Mucosa of gallbladder (tissue), 1 donor: ENCODE measurements at regions not wholly inside any gene's neighbourhood (a gene's known extent, or its start where the extent isn't known, plus 50 kb on each side); places are given as distances from the start of the nearest gene placed in this dataset.
"Not testable (repeated sequence)": the region's sequence is repeated elsewhere in the genome, so short reads cannot be mapped to it uniquely, and the experiment has no call there.

Experiments
- DNase-seq: peaks from one replicate; pipeline ENCODE4 v3.0.0-alpha.2; 2020; ENCODE audit warnings: low spot score
- donor health status: DM: no; HTN: no; CAD: no.

DNA sequence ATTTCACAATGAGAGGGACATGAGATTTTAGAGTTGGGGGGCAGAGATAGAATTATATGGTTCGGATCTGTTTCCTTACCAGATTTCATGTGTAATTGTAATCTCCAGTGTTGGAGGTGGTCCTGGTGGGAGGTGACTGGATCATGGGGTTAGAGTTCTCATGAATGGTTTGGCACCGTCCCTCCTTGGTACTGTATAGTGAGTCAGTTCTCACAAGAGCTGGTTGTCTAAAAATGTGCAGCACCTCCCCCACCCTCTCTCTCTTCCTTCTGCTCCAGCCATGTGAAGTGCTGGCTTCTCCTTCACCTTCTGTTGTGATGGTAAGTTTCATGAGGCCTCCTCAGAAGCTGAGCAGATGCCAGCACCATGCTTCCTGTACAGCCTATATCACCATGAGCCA, 138.1 kb downstream of the SCG2 start:
- no peak for DNase-seq

DNA sequence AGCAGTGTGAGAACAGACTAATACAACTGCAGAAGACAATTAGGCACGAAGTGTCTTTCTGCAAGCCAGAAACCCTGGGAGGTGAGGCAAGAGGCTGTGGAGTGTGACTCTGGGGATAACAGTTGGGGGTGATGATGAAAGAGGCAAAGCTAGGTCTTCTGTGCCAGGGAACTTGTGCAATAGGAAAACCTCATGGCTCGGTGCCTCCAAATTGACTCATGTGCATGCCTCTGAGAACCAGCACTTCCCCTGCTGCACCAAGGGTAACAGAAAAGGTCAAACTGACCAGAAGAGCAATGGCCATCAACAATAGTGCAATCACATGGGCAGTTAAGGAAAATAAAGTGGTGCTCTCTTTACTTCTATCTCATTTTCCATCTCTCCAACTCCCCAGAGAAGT, 136.4 kb downstream of the SCG2 start:
- DNase-seq, result peak; percentile 74

DNA sequence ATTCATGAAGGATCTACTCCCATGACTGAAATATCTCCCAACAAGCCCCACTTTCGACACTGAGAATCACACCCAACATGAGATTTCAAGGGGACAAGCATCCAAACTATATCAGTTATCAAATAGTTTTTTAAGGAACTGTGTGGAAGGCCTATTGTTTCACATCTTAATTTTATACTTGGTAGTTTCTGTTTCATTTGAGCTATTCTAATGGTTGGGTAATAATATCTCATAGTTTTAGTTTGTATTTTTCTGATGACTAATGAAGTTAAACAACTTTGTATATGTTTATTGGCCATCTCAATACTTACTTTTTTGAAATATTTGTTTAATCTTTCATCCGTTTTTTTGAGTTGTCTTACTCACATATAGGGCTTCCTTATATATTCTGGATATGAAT, 135.0 kb downstream of the SCG2 start:
- DNase-seq, result no peak

DNA sequence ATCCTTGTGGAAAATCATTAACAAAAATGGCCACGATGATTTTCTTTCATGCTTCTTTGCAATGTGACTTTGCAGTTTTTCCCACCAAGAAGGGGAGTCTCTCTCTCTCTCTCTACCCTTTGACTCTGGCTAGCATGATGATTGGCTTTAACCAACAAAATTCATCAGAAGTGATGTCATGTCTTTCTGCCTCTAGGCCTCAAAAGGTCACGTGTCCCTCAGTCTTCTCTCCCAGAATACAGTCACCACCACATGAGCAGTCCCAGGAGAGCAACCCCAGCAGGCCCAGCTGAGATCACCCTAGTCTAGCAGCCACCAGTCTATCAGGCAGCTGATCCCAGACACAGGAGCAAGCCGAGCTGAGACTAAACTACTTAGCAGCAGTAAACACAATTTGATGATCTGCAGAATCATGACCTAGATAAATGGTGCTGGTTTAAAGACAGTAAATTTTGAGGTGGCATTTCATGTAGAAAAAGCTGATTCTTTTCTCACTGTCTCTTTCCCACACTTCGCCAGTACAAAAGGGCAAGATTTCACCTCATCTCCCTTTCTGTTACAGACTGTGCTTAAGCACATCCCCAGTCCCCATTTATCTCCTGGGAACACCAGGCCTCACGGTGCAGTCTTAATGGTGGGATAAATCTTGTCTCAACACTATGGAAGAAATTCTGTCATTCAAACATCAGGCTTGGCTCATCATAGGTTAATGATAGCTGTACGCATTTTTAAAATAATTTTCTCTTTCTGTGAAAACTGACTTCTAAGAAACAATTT, 132.7 kb downstream of the SCG2 start:
- peak; percentile 39 for DNase-seq

DNA sequence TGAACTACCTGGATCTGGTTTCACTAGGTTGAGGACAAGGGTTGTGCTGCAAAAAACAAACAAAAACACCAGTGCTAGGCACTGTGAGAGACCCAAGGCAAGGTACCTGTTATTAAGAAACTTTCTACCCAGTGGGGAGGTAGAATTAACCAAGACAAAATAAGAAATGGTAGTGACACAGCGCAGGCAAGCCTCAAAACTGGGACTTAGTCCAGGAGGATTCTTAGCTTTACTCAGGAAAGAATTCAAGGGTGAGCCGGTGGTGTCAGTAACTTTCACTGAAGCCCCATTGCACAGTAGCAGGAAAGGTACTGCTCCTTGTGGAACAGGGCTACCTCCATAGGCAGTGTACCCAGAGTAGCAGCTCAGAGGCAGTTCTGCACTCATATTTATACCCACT, 131.6 kb downstream of the SCG2 start:
- DNase-seq, result no peak

DNA sequence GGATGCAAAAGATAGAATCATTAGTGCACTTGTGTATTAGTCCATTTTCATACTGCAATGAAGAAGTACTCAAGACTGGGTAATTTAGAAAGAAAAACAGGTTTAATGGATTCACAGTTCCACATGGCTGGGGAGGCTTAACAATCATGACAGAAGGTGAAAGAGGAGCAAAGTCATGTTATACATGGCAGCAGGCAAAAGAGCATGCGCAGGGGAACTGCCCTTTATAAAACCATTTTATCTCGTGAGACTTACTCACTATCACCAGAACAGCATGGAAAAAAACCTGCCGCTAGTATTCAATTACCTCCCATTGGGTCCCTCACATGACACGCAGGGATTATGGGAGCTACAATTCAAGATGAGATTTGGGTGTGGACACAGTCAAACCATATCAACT, 129.4 kb downstream of the SCG2 start:
- no peak for DNase-seq

DNA sequence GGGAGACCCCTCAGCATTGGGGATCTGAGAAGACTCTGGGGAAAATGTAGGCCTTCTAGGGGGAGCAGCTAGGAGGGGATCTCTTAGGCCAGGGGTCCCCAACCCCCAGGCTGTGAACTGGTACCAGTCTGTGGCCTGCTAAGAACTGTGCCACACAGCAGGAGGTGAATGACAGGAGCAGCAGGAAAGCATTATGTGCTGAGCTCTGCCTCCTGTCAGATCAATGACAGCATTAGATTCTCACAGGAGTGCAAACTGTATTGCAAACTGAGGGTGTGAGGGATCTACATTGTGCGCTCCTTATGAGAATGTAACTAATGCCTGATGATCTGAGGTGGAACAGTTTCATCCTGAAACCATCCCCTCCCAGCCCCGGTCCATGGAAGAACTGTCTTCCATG, 127.3 kb downstream of the SCG2 start:
- DNase-seq, result no peak

DNA sequence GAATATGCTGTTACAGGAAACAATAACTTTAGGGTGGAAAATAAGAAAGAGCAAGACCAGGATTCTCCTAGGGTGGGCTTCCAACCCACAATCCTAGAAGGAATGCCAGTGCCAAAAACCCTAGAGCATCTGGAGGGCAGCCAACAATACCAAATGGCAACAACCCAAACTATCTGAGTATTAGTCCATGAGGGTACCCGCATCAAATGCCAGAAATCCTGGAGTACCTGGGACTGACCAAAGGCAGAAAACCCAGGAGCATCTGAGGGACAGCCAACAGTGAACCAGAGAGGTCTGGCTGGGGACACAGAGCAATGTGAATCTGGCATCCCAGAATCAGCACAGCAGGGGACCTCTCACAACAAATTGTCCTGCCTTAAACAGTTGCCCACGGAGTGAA, 126.3 kb downstream of the SCG2 start:
- DNase-seq, result no peak

DNA sequence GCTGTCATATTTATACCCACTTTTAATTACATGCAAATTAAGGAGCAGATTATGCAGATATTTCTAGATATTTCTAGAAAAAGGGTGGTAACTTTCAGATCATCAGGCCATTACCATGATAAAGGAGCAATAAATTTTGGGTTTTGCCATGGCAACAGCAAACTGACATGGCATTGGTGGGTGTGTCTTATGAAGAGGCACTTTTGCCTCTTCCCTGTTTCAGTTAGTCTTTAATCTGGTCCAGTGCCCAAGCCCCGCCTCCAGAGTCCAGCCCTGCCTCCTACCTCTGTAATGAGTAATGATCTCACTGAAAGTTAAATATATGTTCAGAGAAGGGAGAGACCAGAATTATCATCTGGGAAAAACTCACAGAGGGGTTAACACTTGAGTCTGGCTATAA, 124.8 kb downstream of the SCG2 start:
- DNase-seq, result no peak

DNA sequence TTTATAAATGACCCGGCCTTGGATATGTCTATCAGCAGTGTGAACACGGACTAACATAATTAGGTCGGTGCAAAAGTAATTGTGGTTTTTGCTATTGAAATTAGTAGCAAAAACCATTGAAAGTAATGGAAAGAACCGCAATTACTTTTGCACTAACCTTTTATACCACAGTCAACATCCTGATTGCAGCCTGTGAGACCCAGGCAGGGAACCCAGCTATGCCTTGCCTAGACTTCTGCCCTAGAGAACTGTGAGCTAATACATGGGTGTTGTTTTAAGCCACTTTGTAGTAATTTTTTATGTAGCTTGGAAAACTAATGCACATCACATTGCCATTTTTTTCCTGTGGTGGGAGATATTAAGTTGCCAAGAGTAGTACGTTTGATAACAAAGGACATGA, 120.7 kb downstream of the SCG2 start:
- DNase-seq, result no peak

DNA sequence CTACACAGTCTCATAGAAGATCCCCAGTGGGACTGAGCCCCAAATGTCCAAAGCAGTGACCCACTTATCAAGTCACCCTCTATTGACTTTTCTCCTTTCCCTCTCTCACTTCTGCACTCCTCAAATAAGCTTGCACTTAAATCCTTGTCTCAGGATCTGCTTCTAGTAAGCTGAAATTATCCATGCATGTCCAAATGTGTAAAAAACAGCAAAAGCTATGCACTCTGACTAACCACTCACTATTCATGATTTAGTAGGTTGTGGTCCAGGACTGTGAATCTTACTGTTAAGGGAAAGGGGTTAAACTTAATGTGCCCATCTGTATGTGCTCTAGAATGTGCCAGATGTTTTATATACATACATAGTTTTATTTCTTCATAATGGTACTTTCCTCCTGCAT, 115.4 kb downstream of the SCG2 start:
- no peak for DNase-seq

DNA sequence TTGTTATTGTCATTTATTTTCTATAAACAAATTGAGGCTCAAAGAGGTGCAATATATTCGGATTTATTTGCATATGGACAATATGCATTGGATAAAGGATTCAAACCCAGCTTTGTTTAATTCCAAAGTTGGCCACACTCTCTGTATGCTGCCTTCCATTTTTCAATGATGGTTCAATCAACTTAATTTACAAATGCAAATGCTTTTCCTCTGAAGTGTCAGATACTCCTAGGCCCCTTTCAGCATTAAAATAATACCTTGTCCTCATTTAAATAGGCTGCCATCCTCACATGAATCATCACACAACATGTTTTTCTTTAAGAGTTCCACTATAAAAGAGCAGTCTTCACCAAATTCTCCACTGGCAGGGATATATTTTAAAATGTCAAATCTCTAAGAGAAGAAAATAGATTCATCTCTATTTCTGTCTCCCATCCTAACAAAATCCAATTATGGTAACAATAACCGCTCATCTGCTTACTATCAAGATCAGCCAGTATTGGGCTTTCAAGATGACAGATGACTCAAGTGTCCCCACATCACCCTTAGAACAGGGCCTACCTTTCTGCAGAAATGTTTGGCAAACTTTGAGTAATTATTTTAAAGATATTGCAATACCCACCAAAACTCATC, 114.8 kb downstream of the SCG2 start:
- DNase-seq, result no peak

DNA sequence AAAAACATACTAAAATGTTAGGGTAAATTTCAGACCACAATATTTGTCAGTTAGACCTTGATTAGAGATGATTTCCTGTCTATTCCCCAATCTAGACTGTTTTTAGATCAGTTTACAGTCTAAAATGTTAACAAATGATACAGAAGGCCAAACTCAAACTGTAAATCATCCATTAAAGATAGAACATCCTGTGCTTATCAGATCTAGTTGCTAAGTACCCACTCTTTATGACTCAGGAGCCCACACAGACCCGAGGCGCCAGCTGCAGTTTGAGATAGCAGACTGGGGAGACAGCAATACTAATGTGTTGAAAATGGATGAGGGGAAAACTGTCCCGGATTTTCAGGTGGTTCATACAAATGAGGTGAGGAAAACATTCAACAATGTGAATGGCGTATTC, 113.3 kb downstream of the SCG2 start:
- no peak for DNase-seq

DNA sequence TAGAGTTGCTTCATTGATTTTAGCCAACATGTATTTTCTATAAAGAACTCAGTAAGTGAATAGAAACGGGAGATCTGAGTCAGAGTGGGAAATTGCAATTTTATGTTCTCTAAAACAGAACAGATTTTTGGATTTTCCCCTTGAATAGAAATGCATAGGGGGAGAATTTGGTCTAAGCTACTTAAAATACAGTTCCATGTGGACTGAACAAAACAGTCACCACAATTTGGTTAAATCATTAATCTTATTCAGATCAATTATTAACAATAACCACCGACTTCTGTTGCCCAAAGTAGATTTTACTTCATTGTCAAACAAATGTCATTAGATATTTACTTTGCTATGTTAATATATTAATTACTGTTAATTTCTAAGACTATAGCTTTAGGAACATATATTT, 107.7 kb downstream of the SCG2 start:
- no peak for DNase-seq

DNA sequence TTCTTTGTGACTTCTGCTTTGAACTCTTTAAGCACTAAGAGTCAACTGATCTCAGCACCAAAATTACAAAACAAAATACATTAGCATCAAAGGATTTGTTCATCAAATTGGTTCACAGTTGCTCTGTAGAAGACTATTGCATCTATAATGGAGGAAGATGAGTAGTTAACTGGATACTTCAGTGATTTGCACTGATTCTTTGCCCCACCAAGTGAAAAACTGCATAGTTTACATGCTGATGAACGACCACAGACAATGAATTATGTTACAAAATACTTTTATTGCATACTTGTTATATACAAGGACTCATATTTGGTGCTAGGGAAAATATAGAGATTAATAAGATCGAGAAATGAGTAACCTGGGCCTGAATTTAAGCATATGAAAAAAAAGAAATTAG, 107.2 kb downstream of the SCG2 start:
- DNase-seq, result no peak

DNA sequence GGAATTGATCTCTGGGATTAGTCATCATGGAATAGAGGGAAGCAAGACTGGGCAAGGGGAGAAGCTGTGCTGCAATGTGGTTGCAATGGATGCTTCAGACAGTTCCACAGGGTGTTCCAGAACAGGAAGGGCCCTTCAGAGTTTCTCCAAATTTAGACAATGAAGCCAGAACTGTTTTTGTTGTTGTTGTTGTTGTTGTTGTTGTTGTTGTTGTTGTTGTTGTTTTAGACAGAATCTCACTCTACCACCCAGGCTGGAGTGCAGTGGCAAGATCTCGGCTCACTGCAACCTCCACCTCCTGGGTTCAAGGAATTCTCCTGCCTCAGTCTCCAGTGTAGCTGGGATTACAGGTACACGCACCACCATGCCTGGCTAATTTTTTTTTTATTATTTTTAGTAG, 105.3 kb downstream of the SCG2 start:
- not testable (repeated sequence) for DNase-seq

DNA sequence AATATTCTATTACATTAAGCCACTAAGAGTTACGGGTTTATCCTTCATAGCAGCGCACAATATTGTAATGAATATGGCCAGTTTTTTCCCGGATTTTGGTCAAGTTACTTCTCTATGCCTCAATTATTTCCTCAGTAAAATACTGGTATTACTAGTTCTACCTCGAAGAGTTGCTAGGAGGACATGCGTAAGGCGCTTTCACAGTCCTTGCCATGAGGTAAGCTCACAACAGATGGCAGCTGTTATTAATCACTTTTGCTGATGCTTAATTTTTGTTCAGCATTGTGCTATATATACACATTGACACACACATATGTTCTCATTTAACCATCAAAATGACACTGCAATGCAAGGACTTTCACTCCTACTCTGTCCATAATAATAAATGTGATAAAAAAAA, 101.5 kb downstream of the SCG2 start:
- no peak for DNase-seq

DNA sequence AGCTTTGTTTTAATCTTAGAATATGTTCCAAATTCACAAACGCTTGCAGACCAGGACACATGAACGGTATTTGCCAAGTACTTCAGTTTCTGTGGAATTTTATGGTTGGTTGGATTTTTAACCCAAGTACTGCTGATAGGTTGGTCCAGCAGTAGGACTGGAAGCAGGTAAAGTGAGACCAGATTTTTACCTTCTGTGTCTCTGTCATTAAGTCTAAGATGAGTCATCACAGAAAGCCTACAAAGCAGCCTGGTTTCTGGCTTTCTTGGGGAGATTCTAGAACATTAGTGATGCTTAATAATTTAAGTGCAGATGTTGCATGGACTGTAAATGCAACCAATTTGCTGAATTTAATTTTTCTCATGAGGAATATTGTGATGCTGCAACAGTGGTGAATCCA, 100.5 kb downstream of the SCG2 start:
- DNase-seq, result no peak

DNA sequence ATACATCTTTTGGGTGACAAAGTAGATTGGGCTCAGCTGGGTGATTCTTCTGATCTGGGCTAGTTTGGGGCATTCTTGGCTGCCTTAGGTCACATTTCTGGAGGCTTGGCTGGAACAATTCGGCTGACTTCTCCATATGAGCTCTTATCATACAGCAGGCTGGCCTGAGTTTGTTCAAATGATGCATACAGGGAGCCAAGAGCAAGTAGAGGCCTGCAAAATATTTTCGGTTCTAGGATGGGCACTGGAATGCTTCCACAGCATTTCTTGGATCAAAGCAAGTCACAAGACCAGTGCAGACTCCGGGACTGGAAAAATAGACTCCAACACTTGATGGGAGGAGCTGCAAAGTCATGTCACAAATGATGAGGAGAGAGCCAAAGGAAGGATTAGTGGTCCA, 98.4 kb downstream of the SCG2 start:
- no peak for DNase-seq

DNA sequence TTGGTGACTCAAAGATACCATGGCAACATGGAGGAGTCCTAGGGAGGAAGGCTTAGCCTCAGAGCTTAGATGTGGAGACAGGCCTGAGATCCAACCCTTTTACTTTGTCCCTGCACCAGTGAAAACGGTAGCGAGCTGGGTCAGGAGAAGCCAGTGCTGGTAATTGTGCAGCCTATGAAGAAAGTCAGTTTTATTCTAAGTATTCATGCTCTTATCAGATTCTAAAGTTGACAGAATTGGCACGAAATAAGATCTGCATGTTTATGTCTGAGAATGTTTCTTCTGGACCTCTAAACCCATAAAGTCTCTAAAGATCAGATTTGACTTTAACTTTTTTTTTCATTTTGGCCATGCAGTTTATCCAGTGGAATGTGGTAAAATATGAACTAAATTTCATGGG, 93.8 kb downstream of the SCG2 start:
- DNase-seq, result no peak

DNA sequence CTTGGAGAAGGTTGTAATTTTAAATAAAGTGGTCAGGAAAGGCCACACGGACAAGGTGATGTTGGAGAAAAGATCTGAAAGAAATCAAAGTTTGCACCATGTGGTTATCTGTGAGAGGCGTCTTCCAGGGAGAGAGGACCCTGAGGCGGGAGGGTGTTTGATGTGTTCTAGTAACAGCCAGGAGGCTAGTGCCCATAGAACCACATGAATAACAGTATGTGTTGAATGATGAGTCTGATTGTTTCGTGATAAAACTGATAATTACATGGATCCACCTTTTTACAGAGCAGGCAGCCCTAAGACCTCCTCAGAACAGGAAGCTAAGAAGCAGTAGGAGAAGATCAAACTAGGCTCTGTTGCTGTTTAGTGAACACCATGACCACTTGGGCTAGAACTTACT, 91.4 kb downstream of the SCG2 start:
- DNase-seq, result no peak

DNA sequence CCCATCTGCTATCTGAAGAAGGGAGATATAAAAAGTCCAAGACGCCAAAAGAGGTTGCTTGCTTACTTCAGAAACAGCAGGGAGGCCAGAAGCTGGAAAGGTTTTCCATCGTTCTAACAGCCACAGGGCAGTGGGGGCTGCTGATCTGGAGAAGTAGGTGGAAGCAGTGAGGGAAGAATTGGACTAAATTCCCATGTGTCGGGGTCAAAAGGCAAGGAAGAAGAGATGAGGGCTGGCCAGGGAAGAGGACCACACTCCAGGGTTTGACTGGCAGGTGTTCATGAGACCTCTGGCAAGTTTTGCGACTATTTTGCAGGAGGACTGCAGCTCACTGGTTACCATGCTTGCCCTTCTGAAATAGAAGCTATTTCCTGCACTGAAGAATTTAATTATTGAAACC, 91.0 kb downstream of the SCG2 start:
- no peak for DNase-seq

DNA sequence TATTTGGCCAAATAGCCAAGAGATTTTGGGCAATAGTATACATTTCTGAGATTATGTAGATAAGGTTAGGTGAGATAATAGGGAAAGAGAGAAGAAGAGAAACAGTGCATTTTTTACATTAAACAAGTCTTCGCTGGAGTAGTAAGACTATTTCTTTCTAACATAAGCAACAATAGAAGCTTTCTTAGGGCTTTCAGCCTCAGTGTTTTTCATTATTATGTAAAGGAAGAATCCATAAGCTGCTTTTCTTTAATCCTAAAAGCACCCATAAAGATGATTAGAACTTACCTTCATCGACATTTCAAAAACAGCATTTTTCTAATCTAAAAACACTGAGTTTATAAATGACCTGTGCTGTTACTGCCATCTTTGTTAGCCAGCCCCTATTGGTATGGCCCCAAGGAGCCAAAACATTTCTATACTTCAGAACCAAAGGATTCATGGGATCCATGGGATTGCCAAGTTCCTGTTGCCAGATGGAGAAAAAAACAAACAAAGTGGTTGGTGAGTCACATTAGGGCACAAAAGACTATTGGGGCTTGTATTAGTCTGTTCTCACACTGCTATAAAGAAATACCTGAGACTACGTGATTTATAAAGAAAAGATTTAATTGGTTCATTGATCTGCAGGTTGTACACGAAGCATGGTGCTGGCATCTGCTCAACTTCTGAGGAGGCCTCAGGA, 88.2 kb downstream of the SCG2 start:
- no peak for DNase-seq
